Smooth muscle cell of the brain vasculature (primary cell): ENCODE measurements at regions not wholly inside any gene's neighbourhood (a gene's known extent, or its start where the extent isn't known, plus 50 kb on each side); places are given as distances from the start of the nearest gene placed in this dataset.
"Not testable (repeated sequence)": the region's sequence is repeated elsewhere in the genome, so short reads cannot be mapped to it uniquely, and the experiment has no call there.

Experiments
- DNase-seq: peaks from one replicate; pipeline ENCODE4 v3.0.0-alpha.2; 2012; ENCODE audit warnings: low read depth, low spot score

GRCh38 chr2:142650601-142651000, 226.9 kb upstream of the KYNU start:
- no peak for DNase-seq

DNA sequence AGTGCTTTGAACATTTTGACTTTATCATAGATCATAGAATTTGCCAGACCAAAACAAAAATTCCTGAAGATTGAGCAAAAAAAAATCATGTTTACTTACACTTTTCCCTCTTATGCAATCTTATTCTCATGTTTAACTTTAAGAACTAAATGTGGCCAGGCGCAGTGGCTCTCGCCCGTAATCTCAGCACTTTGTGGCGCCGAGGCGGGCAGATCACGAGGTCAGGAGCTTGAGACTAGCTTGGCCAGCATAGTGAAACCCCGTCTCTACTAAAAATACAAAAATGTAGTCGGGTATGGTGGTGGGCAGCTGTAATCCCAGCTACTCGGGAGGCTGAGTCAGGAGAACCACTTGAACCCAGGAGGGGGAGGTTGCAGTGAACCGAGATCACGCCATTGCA, 227.9 kb upstream of the KYNU start:
- no peak for DNase-seq

DNA sequence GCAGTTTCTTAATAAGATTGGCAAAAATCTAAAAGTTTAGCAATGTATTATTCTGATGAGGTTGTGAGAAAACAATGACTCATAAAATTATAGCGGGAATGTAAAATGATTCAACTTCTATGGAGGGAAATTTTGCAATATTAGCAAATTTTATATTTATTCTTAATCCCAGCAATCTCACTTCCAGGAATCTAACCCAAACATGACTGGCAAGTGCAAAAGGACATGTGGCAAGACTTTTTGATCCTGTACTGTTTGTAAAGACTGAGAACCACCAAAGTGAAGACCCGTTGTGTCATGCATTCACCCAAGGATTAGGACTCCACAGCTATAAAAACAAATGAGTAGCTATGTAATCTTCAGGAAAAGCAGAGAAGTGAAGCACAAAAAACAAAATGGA, 234.8 kb upstream of the KYNU start:
- peak; percentile 9 for DNase-seq

DNA sequence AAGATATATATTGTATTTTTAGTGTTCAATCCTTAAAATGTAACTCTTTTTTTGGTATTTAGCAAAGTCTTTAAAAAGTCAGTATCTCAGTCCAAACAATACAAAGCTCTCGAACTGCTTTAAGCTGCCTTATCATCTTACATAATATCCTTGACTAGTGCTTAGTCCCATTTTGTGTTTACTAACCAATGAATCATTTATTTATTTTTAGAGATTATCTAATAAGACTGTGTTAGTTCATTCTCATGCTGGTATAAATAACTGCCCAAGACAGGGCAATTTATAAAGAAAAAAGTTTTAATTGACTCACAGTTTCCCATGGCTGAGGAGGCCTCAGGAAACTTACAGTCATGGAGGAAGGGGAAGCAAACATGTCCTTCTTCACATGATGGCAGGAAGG, 248.3 kb upstream of the KYNU start:
- no peak for DNase-seq

DNA sequence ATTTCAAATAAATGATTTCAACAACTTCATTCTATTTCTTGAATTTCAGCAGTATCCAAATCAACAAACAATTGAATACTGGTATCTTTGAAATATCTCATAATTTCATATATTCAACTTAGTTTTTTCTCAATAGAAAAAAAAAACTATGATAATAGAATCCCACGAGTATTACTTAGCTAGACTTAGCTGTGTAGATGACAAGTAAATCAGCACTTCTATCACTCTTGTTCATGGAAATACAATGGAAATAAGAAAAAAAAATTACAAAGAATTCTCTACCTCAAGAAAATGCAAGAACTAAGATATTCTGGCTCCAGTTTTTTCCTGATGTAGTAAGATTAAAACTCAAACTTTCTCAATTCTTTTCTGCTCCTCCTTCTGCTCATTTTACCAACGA, 256.2 kb upstream of the KYNU start:
- DNase-seq: no peak

GRCh38 chr2:142617461-142617860, 260.0 kb upstream of the KYNU start:
- no peak for DNase-seq

DNA sequence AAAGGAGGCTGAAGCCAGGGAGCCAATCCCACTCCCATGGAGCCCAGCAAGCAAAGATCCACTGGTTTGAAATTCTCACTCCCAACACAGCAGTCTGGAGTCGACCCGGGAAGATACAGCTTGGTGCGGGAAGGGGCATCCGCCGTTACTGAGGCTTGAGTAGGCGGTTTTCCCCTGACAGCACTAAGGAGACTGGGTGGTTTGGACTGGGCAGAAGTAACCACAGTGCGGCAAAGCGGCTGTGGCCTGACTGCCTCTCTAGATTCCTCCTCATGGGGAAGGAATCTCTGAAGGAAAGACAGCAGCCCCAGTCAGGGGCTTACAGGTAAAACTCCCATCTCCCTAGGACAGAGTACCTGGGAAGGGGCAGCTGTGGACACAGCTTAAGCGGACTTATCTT, 261.6 kb upstream of the KYNU start:
- no peak for DNase-seq

DNA sequence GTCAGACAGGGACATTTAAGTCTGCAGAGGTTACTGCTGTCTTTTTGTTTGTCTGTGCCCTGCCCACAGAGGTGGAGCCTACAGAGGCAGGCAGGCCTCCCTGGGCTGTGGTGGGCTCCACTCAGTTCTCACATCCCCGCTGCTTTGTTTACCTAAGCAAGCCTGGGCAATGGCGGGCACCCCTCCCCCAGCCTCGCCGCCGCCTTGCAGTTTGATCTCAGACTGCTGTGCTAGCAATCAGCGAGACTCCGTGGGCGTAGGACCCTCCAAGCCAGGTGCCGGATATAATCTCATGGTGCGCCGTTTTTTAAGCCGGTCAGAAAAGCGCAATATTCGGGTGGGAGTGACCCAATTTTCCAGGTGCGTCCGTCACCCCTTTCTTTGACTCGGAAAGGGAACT, 264.3 kb upstream of the KYNU start:
- not testable (repeated sequence) for DNase-seq

DNA sequence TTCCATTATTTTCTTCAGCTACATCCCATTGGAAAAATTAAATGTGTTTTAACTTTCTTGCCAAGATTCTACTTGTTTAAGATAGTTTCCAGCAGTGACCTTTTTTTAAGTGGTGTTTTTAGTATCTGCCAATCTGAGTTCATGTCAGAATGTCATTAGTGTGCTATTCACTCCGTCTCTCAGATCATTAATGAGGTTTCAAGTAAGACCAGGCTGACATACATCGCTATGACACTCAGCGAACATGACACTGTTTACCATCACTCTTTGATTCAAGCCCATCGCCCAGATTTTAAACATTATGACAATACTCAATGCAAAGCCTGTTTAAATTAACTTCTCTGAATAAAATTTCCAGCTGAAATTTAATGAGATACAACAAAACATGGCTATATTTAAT, 272.0 kb upstream of the KYNU start:
- DNase-seq: no peak

GRCh38 chr2:142603759-142604158, 273.7 kb upstream of the KYNU start:
- no peak for DNase-seq

DNA sequence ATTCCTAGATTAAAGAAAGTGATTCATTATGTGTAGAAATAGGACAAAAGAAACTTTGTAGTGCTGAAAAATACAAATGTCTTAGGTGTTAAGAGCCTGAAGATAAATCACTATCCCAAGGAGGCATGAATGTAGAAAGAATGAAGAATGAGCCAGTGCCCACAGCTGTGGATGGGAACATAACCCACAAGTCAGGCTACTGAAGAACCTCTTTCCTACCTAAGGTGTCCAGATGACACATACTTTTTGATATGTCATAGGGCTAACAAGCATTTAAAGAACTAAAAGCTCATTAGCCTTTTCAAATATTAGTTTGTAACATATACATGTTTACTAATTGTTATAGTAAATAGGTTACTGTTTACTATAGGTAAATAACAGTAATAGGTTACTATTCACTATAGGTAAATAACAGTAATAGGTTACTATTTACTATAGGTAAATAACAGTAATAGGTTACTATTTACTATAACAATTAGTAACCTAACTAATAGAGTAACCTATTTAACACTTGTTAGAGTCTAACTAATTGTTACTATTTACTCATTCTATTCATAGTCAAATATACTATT, 275.0 kb upstream of the KYNU start:
- no peak for DNase-seq

GRCh38 chr2:142601794-142602193, 275.7 kb upstream of the KYNU start:
- DNase-seq: no peak

GRCh38 chr2:142599504-142599903, 278.0 kb upstream of the KYNU start:
- no peak for DNase-seq

- no peak for DNase-seq
Observed at GRCh38 chr2:142598846-142599245, 278.6 kb upstream of the KYNU start.

GRCh38 chr2:142596334-142597088, 281.0 kb upstream of the KYNU start:
- DNase-seq: peak; percentile 26

- no peak for DNase-seq
Observed at GRCh38 chr2:142594935-142595334, 282.5 kb upstream of the KYNU start.

DNA sequence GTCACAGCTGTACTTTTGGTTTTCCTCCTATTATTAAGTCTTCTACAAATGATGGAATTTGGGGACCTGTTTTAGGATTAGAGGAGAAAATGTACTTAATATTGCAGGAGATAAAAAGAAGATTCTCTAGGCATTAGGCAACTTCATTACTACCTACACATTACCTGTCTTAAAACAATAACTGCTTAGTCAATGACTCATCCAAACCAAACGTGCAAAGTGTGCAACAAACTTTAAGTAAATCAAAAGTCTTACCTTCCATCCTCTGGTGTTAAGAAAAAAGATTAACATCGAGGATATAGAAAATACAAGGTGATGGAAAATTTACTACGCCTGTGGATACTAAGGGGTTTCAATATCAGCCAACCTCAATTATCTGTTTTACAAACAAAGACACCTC, 285.3 kb upstream of the KYNU start:
- no peak for DNase-seq

- DNase-seq: no peak
Observed at GRCh38 chr2:142591420-142591819, 286.0 kb upstream of the KYNU start.

DNA sequence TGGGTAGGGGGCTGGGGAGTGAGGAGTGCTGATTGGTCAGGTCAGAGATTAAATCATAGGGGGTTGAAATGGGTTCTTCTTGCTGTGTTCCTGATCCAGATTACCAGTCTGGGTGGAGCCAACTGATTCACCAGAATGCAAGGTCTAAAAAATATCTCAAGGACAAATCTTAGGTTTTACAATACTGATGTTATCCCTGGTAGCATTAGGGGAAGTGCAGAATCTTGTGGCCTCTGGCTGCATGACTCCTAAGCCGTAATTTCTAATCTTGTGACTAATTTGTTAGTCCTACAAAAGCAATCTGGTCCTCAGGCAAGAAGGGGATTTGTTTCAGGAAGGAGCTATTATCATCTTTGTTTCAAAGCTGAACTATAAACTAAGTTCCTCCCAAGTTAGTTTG, 289.2 kb upstream of the KYNU start:
- DNase-seq: no peak

DNA sequence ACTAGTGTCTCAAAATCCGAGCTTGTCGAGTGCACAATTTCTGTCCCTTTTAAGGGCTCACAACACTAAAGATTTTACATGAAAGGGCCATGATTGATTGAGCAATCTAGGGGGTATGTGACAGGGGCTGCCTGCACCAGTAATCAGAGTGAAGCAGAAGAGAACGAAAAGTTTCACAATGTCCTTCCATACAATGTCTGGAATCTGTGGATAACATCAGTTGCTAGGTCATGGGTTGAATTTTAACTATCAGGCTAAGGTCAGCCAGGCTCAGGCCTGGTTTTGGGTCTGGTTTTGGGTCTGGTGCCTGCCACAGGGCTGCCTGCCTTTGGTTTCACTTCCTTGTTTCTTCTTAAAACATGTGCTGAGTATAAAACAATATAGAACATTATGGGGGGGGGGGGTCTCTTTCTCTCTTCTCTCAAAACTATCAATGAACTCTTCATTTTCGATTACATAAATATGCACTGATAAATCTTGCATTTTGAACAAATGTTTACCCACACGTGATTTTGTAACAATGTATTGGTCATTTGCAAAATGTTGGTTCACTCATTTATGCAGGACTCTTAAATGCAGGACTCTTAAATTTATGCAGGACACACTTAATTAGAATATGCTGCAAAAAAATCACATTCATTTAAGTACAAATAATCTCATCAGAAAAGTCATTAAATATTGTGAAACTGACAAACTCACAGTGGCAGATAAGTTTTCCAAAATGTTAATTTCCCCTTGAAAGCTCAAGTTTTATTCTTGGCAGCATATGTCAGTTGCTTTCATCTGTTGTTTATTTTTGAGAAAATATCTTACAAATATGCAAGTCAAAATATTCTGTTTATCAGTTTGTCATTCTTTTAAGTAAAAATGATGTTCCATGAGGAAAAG, 290.5 kb upstream of the KYNU start:
- DNase-seq: no peak

GRCh38 chr2:142585785-142586184, 291.7 kb upstream of the KYNU start:
- DNase-seq: no peak

DNA sequence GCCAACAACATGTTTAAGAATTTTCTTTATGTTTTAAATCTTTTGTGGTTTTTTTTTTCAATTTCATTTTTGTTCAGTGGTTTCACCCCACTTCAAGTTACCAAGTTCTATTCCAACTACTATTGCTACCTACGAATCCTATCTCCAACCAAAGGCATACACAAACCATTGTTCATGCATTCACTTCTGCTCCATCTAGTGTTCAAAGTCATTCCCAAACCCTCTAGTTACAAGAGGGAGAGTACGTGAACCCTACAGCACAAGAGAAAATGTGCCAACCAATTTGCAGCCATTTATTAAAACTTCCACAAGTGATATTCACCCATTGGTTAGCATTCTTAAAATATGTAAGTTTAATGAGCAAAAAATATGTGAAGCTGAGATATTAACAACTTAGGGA, 295.1 kb upstream of the KYNU start:
- no peak for DNase-seq

GRCh38 chr2:142581491-142581890, 296.0 kb upstream of the KYNU start:
- DNase-seq: no peak
